NCI-H69 (cell line): ENCODE measurements at regions not wholly inside any gene's neighbourhood (a gene's known extent, or its start where the extent isn't known, plus 50 kb on each side); places are given as distances from the start of the nearest gene placed in this dataset.
A peak's percentile ranks its signal among the peaks of the same experiment; 100 is the strongest.

ENCODE experiments used
- DNase-seq: peaks from one replicate; lab custom pipeline; 2025; lab: John Stamatoyannopoulos, UW

- no peak for DNase-seq
These were observed 621.5 kb upstream of the TBL1XR1 start for GRCh38 chr3:177818712-177819240.

GRCh38 chr3:177820683-177821316 lies 623.5 kb upstream of the TBL1XR1 start:
- no peak for DNase-seq

GRCh38 chr3:177822681-177823096 lies 625.4 kb upstream of the TBL1XR1 start:
- DNase-seq, result no peak

- no peak for DNase-seq
These were observed 626.5 kb upstream of the TBL1XR1 start for GRCh38 chr3:177823701-177824189.

- DNase-seq, result peak; percentile 84
These were observed 627.0 kb upstream of the TBL1XR1 start for GRCh38 chr3:177824190-177824786.

- peak; percentile 46 for DNase-seq
These were observed 627.6 kb upstream of the TBL1XR1 start for GRCh38 chr3:177824841-177825240.

GRCh38 chr3:177826253-177826652 lies 629.0 kb upstream of the TBL1XR1 start:
- peak; percentile 28 for DNase-seq

- peak; percentile 80 for DNase-seq
These were observed 630.4 kb upstream of the TBL1XR1 start for GRCh38 chr3:177827511-177828207.

GRCh38 chr3:177828208-177828565 lies 630.9 kb upstream of the TBL1XR1 start:
- DNase-seq, result no peak

GRCh38 chr3:177830411-177830849 lies 633.1 kb upstream of the TBL1XR1 start:
- peak; percentile 90 for DNase-seq

GRCh38 chr3:177831361-177831760 lies 634.1 kb upstream of the TBL1XR1 start:
- DNase-seq, result peak; percentile 48

- DNase-seq, result peak; percentile 96
These were observed 635.6 kb upstream of the TBL1XR1 start for GRCh38 chr3:177832880-177833279.

- peak; percentile 95 for DNase-seq
These were observed 636.0 kb upstream of the TBL1XR1 start for GRCh38 chr3:177833332-177833731.

- peak; percentile 95 for DNase-seq
These were observed 637.7 kb upstream of the TBL1XR1 start for GRCh38 chr3:177835008-177835407.

- peak; percentile 9 for DNase-seq
These were observed 638.6 kb upstream of the TBL1XR1 start for GRCh38 chr3:177835917-177836316.

GRCh38 chr3:177836671-177837070 lies 639.4 kb upstream of the TBL1XR1 start:
- peak; percentile 62 for DNase-seq

- peak; percentile 51 for DNase-seq
These were observed 640.8 kb upstream of the TBL1XR1 start for GRCh38 chr3:177837951-177838655.

- no peak for DNase-seq
These were observed 641.6 kb upstream of the TBL1XR1 start for GRCh38 chr3:177838766-177839350.

GRCh38 chr3:177842302-177842701 lies 645.0 kb upstream of the TBL1XR1 start:
- peak; percentile 23 for DNase-seq

GRCh38 chr3:177842743-177843734 lies 645.8 kb upstream of the TBL1XR1 start:
- no peak for DNase-seq
